ENCODE measurements at regions not wholly inside any gene's neighbourhood (a gene's known extent, or its start where the extent isn't known, plus 50 kb on each side); places are given as distances from the start of the nearest gene placed in this dataset.

DNA sequence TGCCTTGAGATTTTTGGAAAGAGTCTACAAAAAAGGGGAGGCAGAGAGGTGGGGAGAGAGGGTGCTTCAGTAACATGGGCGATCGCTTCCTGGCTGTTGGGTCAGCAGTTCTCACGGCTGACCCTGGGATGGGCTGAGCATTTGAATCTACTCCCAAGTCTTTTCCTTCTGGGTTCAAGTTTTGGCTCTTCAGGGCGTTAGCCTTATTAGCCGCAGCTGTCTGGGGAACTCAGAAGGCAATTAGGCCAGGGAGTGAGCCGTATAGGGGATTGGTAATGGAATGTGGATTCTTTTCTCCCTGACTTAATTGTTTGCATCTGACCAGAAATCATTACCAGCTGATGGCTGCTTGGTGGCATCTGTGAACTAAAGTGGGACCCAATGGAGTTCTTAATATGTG, 250.5 kb upstream of the SKOR2 start:
- TF ChIP-seq, protein P1, sequence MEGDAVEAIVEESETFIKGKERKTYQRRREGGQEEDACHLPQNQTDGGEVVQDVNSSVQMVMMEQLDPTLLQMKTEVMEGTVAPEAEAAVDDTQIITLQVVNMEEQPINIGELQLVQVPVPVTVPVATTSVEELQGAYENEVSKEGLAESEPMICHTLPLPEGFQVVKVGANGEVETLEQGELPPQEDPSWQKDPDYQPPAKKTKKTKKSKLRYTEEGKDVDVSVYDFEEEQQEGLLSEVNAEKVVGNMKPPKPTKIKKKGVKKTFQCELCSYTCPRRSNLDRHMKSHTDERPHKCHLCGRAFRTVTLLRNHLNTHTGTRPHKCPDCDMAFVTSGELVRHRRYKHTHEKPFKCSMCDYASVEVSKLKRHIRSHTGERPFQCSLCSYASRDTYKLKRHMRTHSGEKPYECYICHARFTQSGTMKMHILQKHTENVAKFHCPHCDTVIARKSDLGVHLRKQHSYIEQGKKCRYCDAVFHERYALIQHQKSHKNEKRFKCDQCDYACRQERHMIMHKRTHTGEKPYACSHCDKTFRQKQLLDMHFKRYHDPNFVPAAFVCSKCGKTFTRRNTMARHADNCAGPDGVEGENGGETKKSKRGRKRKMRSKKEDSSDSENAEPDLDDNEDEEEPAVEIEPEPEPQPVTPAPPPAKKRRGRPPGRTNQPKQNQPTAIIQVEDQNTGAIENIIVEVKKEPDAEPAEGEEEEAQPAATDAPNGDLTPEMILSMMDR (conservative IDR thresholded peaks at IDR 0.05) = no peak
- TF ChIP-seq ZFX (IDR thresholded peaks at IDR 0.05) = no peak
